CD4-positive, alpha-beta T cell treated with Interleukin-10 for 1 hour (primary cell): ENCODE measurements at regions not wholly inside any gene's neighbourhood (a gene's known extent, or its start where the extent isn't known, plus 50 kb on each side); places are given as distances from the start of the nearest gene placed in this dataset.

ENCODE experiments used
- DNase-seq: peaks from one replicate; pipeline ENCODE4 v3.0.0-alpha.2; 2020

DNA sequence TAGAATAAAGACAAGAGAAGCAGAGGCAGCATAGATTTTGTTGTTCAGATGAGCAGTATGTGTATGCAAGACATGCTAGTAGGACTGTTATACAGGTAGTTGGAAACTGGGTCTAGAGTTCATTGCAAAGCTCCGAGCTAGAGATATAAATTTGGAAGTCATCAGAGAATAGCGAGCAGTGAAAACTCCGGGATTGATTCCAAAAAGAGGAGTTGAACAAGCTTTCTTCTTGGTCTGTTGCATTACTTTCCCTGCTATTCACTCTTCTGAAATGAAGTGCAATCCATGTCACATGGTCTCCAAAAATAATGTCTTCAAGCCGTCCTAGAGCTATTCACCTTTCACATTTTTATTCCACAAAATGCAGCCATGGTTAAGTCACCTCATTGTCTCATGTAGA is 67.9 kb upstream of the ZNF462 start:
- no peak for DNase-seq

DNA sequence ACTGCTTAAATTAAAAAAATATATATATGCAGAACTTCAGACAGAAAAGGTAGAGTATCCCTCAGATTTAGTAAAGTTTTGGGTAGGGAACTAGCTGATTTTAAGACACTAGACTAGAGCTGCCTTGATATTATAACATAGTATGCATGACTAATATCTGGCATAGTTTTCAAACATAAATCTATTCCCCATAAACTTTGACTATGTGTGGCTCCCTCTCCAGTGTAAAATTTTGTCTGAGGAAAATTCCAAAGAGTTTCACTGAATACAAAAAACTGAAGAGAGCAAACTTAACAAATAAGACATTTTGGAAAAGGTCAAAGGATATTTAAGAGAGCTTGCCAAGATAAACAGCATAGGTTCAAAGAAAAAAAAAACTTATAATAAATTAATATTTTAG is 66.2 kb upstream of the ZNF462 start:
- DNase-seq = no peak

DNA sequence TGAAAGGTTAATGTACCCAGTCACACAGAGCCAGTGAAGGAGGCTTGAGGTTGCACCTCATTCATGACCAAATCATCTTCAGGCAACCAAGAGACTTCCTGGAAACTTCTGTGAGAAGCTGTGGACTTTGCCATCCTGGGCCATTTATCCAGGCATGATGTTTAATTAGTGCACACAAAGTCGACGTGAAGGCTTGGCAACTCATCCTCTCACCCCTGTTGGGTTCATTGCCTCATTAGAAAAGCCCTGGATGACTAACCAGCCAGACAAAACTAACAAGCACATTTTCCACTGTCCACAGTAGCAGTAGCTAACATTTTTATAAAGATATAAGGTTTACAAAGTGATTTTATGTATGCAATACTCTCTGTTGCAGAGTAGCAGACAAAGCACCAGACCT is 65.7 kb upstream of the ZNF462 start:
- DNase-seq = no peak

DNA sequence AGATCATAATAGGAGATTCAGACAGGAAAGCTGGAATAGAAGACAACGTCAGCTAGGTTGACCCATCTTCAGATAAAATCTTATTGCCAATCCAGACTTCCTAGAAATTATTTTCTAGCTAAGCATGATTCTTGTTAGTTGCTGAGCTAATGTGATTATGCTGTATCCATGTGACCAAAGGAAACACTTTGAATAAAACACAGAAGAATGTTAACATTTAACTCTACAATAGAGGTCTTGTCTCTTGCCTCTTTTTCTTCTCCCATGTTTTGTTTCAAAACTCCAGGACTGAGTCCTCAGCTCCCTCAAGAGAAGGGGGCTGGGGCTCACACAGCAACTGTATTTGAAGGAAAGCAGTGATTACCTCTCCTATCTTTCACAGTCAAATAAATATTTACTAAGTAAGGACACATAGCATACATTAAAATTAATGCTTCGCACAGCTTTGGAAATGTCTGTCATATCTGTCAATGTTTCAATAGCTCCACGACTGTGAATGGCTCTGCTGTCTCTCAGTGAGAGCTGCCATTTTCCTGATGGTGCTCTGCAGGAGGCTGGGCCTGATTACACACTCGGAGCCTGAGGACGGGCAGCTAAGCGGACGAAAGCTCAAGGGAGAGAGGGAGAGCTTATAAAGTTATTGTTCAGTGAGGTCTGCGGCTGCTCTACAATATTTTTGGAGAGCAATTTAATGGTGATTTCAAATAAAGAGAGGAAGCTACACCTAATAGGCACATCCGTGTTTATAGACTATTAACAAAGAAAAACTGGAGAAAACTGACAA is 64.8 kb upstream of the ZNF462 start:
- DNase-seq = no peak

DNA sequence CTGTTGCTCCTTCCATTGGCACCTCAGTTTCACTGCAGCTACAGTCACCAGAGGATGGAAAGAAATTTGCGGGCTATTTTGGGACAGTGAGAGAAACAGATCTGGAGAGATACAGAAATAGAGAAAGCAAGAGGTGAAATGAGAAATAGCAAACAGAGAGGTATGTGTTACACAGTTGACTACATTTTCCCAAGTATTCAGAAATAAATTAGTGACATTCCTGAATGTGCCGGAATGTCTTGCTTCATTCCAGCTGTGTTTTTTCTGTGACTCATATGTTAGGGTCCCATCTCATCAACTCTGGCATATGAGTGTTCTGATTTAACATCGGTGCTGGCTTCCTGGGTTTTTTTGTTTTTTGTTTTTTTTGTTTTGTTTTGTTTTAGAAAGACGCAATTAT is 63.8 kb upstream of the ZNF462 start:
- DNase-seq = no peak

DNA sequence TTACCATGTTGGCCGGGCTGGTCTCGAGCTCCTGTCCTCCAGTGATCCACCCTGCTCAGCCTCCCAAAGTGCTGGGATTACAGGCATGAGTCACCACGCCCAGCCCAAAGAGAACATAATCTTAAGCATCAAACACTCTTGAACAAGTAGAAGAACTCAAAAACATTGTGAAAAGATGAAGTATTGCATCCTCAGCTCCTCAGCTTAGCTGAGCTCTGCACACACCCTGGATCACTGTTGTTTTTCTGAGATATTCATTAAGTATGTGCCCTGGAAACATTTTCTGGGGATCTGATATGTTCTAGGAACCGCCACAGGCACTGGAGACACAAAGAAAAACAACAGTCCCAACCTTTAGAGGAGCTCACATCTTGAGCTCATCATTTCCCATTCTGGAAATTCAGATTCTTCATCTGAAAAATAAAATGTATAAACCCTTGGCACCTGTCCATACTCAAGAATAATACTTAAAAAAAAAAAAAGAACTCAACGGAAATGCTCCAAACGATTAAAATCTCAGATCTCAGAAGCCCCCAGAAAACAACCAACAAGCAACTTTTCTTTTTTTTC is 62.2 kb upstream of the ZNF462 start:
- no peak for DNase-seq

DNA sequence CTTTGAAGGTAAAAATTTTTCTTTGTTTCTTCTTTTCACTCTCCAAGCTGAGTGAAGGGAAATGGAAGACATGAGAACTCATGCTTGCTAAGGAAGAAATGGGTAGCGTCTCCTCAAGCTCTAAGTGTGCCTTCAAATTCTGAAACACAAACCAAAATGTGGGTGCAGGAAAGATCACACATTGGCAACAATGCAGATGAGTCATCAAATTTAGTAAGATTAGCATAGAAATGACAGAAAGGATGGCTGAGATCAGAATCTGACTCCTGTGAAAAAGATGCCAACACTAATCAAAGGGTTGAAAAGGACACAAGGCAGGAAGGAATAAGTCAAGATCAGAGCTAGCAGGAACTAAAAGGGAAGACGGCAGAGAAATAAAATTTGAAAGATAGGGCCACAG is 61.1 kb upstream of the ZNF462 start:
- DNase-seq = no peak
